IMR-90 (cell line): ENCODE measurements at regions not wholly inside any gene's neighbourhood (a gene's known extent, or its start where the extent isn't known, plus 50 kb on each side); places are given as distances from the start of the nearest gene placed in this dataset.

ENCODE experiments used
- ATAC-seq: fragments of 200-7000 bp; cut with Tn5 transposase; 2 replicates; pipeline ENCODE4 v1.9.1; 2020; ENCODE audit warnings: low read depth, mild to moderate bottlenecking, moderate library complexity
- BruUV-seq: library from RNA; stranded (reverse); fragments of 400-500 nt; replicated peaks from 2 replicates; lab custom pipeline; 2021; lab: Mats Ljungman, UMichigan
- CTCF ChIA-PET: fragments of 300-600 bp; formaldehyde crosslinking; extraction: SDS; loops from one replicate; lab custom pipeline; 2021; ENCODE audit warnings: antibody characterized with exemption; lab: Yijun Ruan, JAX
- POLR2A ChIA-PET: fragments of 300-600 bp; sonication (Branson Sonifier 250); formaldehyde crosslinking; loops from one replicate; lab custom pipeline; 2022; ENCODE audit warnings: antibody characterized with exemption; ENCODE audit not compliant: unreplicated experiment; lab: Charles Lee
- DNase-seq: peaks from one replicate; pipeline ENCODE4 v3.0.0; 2013
- H2AFZ ChIP-seq: replicated peaks from 2 replicates; pipeline ENCODE3; 2013; ENCODE audit warnings: low read length, mild to moderate bottlenecking; ENCODE audit not compliant: poor library complexity
- H2AK5ac ChIP-seq: 2 replicates; pipeline ENCODE4 v1.6.1; 2013; ENCODE audit warnings: low read depth, low read length, inconsistent platforms
- H2AK9ac ChIP-seq: replicated peaks from 2 replicates; pipeline ENCODE3; 2013; ENCODE audit warnings: mild to moderate bottlenecking, low read depth, low read length, moderate library complexity; ENCODE audit not compliant: poor library complexity
- H2BK120ac ChIP-seq: 2 replicates; pipeline ENCODE4 v1.6.1; 2013; ENCODE audit warnings: low read depth, low read length, inconsistent platforms
- H2BK15ac ChIP-seq: 3 replicates; pipeline ENCODE4 v1.6.1; 2013; ENCODE audit warnings: low read depth, low read length, inconsistent platforms
- H2BK20ac ChIP-seq: 2 replicates; pipeline ENCODE4 v1.6.1; 2013; ENCODE audit warnings: low read depth, mild to moderate bottlenecking, inconsistent platforms, low read length, moderate library complexity
- H2BK5ac ChIP-seq: 2 replicates; pipeline ENCODE4 v1.6.1; 2013; ENCODE audit warnings: mild to moderate bottlenecking, low read depth, low read length, inconsistent platforms; ENCODE audit not compliant: poor library complexity, severe bottlenecking
- H3K14ac ChIP-seq: replicated peaks from 2 replicates; pipeline ENCODE4 v1.6.1; 2013; ENCODE audit warnings: low read depth, low read length, inconsistent platforms
- H3K18ac ChIP-seq: 2 replicates; pipeline ENCODE4 v1.6.1; 2013; ENCODE audit warnings: low read depth, low read length, control low read depth
- H3K23ac ChIP-seq: 2 replicates; pipeline ENCODE4 v1.6.1; 2013; ENCODE audit warnings: low read depth, low read length, inconsistent platforms
- H3K27ac ChIP-seq: 2 replicates; pipeline ENCODE4 v1.5.1; 2013; ENCODE audit warnings: mild to moderate bottlenecking, control low read depth, low read length; ENCODE audit not compliant: insufficient read depth
- H3K27me3 ChIP-seq: 2 replicates; pipeline ENCODE4 v1.6.1; 2013; ENCODE audit warnings: low read length; ENCODE audit not compliant: control insufficient read depth, insufficient read depth
- H3K36me3 ChIP-seq: 2 replicates; pipeline ENCODE4 v1.6.1; 2013; ENCODE audit warnings: low read length, mixed read lengths; ENCODE audit not compliant: control insufficient read depth, insufficient read depth
- H3K4ac ChIP-seq: 2 replicates; pipeline ENCODE4 v1.6.1; 2013; ENCODE audit warnings: low read depth, low read length, inconsistent platforms
- H3K4me1 ChIP-seq: 2 replicates; pipeline ENCODE4 v1.6.1; 2013; ENCODE audit warnings: low read length, mixed read lengths; ENCODE audit not compliant: control insufficient read depth, insufficient read depth
- H3K4me2 ChIP-seq: 2 replicates; pipeline ENCODE4 v1.6.1; 2013; ENCODE audit warnings: low read depth, mild to moderate bottlenecking, control low read depth, low read length, moderate library complexity
- H3K4me3 ChIP-seq: 2 replicates; pipeline ENCODE4 v1.5.1; 2013; ENCODE audit warnings: low read depth, mild to moderate bottlenecking, control low read depth, low read length, moderate library complexity; ENCODE audit not compliant: insufficient read depth
- H3K56ac ChIP-seq: 2 replicates; pipeline ENCODE4 v1.6.1; 2013; ENCODE audit warnings: low read length, inconsistent platforms; ENCODE audit not compliant: insufficient read depth; ENCODE audit errors: extremely low read depth
- H3K79me1 ChIP-seq, 2 experiments: 2 replicates each; pipeline ENCODE4 v1.6.1; 2013; ENCODE audit warnings: low read length in 2 of 2, inconsistent platforms in 1 of 2, low read depth in 1 of 2
- H3K9ac ChIP-seq: 2 replicates; pipeline ENCODE4 v1.6.1; 2013; ENCODE audit warnings: low read depth, low read length, control low read depth
- H3K9me1 ChIP-seq: 2 replicates; pipeline ENCODE4 v1.6.1; 2013; ENCODE audit warnings: low read length, inconsistent platforms; ENCODE audit not compliant: insufficient read depth
- H3K9me3 ChIP-seq: 2 replicates; pipeline ENCODE4 v1.6.1; 2013; ENCODE audit warnings: low read length; ENCODE audit not compliant: control insufficient read depth, insufficient read depth
- H4K20me1 ChIP-seq: 2 replicates; pipeline ENCODE4 v1.6.1; 2013; ENCODE audit warnings: low read length, inconsistent platforms; ENCODE audit not compliant: insufficient read depth
- H4K5ac ChIP-seq: 2 replicates; pipeline ENCODE4 v1.6.1; 2013; ENCODE audit warnings: mild to moderate bottlenecking, low read depth, low read length, control low read depth
- H4K8ac ChIP-seq, 2 experiments: 2 replicates each; pipeline ENCODE4 v1.6.1; 2013; ENCODE audit warnings: low read depth in 2 of 2, low read length in 2 of 2, control low read depth in 1 of 2, inconsistent platforms in 1 of 2
- H4K91ac ChIP-seq: 2 replicates; pipeline ENCODE4 v1.6.1; 2013; ENCODE audit warnings: low read depth, low read length, inconsistent platforms; ENCODE audit not compliant: insufficient read depth
- CEBPB ChIP-seq: IDR thresholded peaks from 2 replicates; pipeline ENCODE4 v1.6.1; 2012; ENCODE audit warnings: low read depth, low read length, improper control_type of control experiment
- NFE2L2 ChIP-seq: fragments of 150-350 bp; IDR thresholded peaks from 2 replicates; pipeline ENCODE4 v1.6.1; 2016; ENCODE audit warnings: low read depth, mild to moderate bottlenecking, low read length
- WGBS, 2 experiments: methylation state at CpG; one replicate each; pipeline versions ENCODE4 v1.1.5 to v1.1.7; 2013; ENCODE audit warnings: missing lambda C conversion rate in 2 of 2; ENCODE audit not compliant: insufficient read length in 1 of 2; ENCODE audit errors: extremely low coverage in 2 of 2; 5-methylcytosine and 5-hydroxymethylcytosine counted together
- dilution Hi-C: fragments of 300-500 bp; cut with HindIII; formaldehyde crosslinking; loops from one replicate; pipeline ENCODE4 v1.14.3; 2018; ENCODE audit warnings: low sequenced_read_pairs; ENCODE audit not compliant: unreplicated experiment
- in situ Hi-C: fragments of 300-500 bp; cut with MboI; formaldehyde crosslinking; loops from 3 replicates; pipeline ENCODE4 v1.14.3; 2019; ENCODE audit warnings: low sequenced_read_pairs, inconsistent platforms, mixed read lengths
- intact Hi-C: fragments of 100-400 bp; cut with micrococcal nuclease; formaldehyde crosslinking; loops from 2 replicates; pipeline ENCODE4 v1.10.0; 2022

- Histone ChIP-seq H3K27ac (no peak overlapping the region), H3K9me3 (no peaks in the 10 kb centered on the region), H3K56ac (no peak overlapping the region), H3K4me2 (no peak overlapping the region), H3K14ac (no peak overlapping the region), H3K36me3 (no peaks in the 10 kb centered on the region), H3K18ac (no peak overlapping the region), H3K9ac (no peak overlapping the region), H2BK120ac (no peak overlapping the region), H4K91ac (no peak overlapping the region), H2AK5ac (no peak overlapping the region), H4K20me1 (no peaks in the 10 kb centered on the region), H2BK5ac (no peak overlapping the region), H3K23ac (no peak overlapping the region), H2BK20ac (no peak overlapping the region), H3K4ac (no peak overlapping the region), H4K5ac (no peak overlapping the region), H2AFZ (no peak overlapping the region), H3K79me1 (no peaks in the 10 kb centered on the region), H2AK9ac (no peak overlapping the region), H3K9me1 (0 out of 2 replicates have a peak, but pooled peaks cover 3% of the 10 kb centered on the region), H3K4me3 (no peak overlapping the region), H3K4me1 (no peaks in the 10 kb centered on the region), H3K27me3 (no peaks in the 10 kb centered on the region), H4K8ac (no peak overlapping the region), H2BK15ac (no peak overlapping the region)
- ChIA-PET CTCF (no interaction called here), POLR2A (no interaction called here)
- TF ChIP-seq CEBPB = 0 out of 2 replicates have a peak, but pooled peaks have one; percentile 31
- TF ChIP-seq NFE2L2 = no peak
- BruUV-seq = no TSS peak
- DNase-seq (no peak), ATAC-seq (no peak)
- intact Hi-C loops (no loop called here), dilution Hi-C loops (no loop called here), in situ Hi-C loops (no loop called here)
- no CpG with 5 or more reads among the region's 1 CpG for whole genome bisulfite sequencing, 2 experiments
These were observed 396.5 kb upstream of the DSEL start for GRCh38 chr18:67913040-67913439.
